ENCODE measurements at regions not wholly inside any gene's neighbourhood (a gene's known extent, or its start where the extent isn't known, plus 50 kb on each side); places are given as distances from the start of the nearest gene placed in this dataset.

DNA sequence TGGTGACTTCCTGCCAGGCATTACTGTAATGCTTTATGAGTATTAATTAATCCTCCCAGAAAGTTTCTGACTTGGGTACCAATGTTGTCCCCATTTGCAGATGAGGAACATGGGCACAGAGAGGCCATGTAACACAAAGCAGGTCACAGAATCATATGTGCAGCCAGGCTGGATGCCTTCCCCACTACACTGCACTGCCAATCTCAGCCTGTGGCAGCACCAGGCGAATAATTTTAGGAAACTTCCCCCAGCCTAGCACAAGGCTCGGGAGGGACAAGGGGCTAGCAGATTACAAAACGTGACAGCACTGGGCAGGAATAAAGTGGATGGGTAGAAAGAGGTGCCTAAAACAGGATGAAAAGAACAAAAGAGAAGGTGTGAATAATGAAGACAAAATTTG is 331.7 kb upstream of the PROX1 start:
- intact Hi-C loops (cut with DNase I) = no loop called here

DNA sequence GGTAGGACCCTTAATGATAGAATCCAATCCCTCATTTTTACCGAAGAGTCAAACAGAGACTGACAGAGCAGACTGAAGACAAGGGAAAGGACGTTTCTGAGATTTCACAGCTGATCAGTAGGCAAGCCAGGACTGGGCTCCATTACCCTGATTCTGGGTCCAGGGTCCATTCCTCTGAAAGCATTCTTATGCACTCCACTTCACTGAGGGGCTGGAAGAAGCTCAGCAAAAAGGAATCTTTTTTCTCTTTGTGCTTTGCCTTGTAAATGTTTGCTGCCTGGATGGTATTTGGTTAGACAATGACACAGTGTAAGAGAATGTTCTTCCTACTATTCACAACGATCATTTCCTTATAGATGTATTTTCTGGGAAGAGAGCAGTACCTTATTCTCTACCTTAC is 331.3 kb upstream of the PROX1 start:
- intact Hi-C loops (cut with DNase I) = no loop called here
- no peak for DNase-seq

More for the DNA sequence above, 331.7 kb upstream of the PROX1 start:
- no peak for DNase-seq

DNA sequence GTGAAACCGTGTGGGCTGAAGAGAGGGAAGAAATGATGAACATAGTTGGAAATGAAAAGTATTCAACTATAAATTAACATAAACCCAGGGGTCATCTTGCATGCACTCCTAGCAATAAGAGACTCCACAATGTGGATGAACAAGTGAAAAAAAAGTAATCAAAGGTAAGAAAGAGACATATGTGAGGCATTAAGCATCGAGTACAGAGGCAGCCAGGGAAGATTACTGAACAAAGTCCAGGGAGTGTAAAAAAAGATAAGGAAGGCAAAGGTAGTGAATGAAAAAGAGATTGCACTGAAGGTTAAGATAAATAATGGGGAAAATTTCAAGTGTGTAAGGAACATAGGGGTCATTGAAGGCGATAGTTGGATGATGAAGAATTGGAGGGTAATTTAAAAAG is 330.8 kb upstream of the PROX1 start:
- no peak for DNase-seq
- intact Hi-C loops (cut with DNase I) = no loop called here

DNA sequence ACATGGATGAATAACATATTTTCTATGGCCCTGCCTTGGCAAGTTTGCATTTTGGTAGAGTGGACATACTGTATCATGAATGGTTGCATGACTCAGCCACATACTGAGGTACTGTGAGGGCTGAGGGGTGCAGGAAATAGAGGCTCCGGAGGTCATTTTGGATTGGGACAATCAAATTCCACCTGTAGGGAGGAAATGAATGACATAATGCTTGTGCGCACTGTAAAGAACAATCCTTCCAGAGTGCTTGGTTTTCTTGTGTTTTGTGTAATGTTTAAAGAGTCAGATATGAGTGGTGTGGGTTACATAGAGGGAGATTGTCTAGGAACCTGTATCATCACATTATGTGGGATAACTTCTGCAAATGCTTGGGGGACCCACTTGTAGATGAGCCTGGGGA is 329.9 kb upstream of the PROX1 start:
- intact Hi-C loops (cut with DNase I) = no loop called here
- no peak for DNase-seq

DNA sequence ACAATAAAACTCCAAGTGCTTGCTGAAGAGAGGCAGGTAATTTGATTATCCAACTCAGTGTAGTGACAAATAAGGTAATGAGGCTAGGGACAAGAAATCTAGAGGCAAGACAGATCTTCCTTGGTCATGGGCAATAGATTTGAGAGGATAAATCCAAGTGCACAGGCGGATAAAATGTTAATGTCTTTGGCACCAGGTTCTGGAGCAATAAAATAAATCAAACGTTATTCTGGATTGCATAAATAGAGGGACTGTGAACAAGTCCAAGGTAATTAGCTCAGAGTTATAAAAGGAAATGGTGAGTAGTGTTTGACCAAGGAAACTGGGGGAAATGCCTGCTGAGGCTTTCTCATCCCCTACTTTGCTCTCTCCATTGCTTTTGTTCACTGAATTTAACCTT is 329.3 kb upstream of the PROX1 start:
- intact Hi-C loops (cut with DNase I) = no loop called here
- no peak for DNase-seq

DNA sequence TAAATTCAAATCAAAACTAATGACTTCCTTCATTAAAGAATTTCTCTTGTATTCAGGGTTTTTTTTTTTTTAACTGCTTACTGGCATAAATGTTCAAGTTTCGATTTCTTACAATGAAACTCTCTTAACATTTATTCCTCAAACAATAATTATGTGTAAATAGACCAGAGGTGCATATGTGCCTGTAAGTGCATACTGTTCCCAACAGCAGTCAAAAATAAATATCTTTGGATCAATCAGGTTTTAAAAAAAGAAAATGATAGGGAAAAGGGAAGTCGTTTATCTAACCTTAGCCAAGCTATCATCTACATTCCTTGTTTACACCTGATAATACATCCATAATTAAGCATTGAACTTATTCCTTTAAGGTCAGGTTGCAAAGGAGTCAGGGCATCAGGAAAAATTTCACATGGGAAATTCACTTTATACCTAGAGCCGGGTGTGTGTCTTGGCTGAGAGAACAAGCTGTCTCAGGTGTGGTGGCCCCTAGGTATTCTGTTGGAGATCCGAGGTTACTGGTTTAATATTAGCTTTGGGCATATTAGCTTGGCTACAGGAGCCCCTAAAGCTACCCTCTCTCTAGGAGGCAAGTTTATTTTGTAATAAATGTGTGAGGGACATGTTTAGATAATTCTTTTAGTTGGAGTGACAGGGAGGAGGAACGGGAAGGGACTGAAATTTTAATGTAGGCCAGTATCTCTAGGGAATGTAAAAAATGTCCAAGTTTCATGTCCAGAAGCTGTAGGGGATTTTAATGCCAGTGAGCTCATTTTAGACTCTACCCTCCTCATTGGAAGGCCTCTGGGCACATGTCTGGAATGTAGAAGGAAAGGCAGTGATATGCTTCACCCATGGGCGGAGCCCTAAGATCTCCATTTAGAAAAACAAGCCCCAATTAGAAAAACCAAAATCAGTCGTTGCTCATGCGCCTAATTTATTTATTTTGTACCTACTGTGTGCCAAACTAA is 327.9 kb upstream of the PROX1 start:
- intact Hi-C loops (cut with DNase I) = no loop called here

DNA sequence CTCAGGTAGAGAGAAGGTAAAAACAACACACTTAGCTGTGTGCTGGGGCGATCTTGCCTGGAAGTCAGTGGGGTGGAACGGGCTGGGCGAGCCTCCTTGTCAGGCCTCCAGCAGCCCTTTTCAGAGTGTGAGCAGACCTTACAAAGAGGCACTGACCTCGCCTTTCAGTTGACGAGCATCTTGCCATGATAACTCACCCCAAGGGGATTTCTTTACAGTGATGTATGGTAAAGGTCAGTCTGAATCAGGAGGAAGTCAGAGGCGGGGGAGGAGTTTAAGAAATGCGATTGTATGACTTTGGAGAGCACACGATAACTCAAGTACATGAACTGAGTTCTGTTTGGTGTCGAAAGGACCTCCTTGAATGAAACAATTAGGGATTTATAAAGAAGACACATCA is 326.5 kb upstream of the PROX1 start:
- intact Hi-C loops (cut with DNase I) = no loop called here
- DNase-seq = no peak

More for the DNA sequence above, 327.9 kb upstream of the PROX1 start:
- DNase-seq = no peak

DNA sequence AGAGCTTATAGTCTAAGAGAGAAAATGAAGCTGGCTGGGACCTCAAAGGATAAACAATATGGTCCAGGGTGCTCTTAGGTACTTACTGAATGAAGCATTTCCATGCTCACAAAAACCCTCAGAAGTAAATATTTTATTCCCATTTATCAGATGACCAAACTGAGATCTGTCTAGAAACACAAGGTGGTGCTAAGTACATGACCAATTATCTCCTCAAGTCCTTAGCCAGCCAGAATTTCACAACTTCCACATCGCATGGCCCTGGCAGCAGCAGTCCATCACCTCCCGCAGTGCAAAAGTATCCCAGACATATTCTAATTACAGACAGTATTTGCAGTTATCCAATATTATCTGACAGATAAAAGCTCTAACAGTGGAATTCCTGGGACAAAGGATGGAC is 321.7 kb upstream of the PROX1 start:
- intact Hi-C loops (cut with DNase I) = no loop called here
- DNase-seq = no peak

DNA sequence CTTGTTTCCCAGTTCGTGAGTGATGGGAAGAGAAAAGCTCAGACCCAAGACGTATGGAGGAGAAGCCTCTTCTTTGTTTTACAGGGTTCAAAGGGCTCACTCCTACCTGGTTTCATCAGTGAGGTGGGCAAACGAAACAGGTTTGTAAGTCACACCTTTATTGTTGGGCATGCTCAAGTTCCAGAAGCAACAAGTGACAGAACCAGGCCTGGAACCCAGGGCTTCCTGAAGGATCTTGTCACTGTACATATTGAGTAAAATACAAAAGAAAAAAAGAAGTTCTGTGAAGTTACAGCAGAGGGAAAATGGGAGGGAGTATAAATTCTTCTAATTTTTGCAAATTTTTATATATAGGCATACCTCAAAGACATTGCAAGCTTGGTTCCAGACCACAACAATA is 320.9 kb upstream of the PROX1 start:
- intact Hi-C loops (cut with DNase I) = no loop called here
- DNase-seq = no peak

DNA sequence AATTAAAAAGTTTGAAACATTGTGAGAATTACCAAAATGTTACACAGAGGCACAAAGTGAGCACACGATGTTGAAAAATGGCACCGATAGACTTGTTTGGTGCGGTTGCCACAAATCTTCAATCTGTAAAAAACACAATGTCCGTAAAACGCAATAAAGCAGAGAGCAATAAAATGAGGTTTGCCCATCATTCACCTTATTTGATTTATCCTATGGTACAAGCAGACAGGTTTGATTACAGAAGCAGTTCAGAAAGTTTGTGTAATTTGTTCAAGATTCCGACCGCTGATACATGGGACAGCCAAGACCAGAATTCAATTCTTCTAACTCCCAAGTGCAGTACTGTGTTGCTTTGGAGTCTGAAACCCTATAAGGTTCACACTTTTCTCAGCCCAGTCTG is 318.3 kb upstream of the PROX1 start:
- intact Hi-C loops (cut with DNase I) = no loop called here
- no peak for DNase-seq

DNA sequence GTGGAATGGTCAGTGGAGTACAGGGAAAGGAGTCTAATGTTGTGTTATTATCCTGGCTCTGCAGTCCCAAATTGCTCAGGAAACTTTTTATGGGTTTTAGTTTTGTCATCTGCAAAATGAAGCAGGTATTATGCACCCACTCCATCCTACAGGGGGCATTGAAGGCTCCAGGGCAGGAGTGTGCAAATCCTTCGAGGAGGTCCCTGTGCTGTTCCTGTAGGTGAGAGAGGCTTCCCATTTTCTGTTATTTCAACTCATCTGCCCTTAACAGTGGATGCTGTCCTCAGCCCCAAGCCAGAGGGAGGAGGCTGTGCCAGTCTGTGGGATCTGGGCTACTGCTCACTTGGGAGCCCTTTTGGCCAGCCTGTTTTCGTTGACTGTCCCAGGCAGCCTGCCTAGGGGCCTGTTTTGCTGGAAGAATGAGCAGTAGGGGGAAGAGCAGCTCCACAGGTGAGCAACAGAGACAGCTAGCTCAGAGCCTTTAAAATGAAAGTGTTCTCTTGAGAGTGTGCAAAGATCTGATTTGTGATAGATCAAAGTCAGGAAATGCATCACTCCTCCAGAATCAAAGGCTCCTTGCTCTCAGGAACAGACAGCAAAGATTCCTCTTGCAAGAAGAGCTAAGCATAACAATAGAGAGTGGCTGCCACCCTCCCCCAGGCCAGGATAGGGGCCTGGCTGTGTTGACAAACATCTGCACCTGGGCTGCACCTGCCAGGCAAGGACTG is 317.6 kb upstream of the PROX1 start:
- intact Hi-C loops (cut with DNase I) = no loop called here
- DNase-seq = no peak

DNA sequence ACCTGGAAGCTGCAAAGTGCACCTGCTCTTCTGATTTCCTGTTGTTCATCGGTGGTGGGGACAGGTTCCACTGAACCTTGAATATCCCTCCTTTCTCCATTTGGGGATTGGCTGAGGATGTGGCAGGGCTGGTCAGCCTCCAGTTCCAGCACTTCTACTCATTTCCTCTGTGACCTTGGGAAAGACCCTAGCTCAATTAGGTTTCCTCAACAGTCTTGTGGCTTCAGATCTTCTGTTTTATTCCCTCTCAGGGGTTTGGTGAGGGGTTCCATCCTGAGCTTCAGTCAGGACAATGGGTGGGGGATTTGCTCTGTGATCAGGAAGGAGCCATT is 317.1 kb upstream of the PROX1 start:
- intact Hi-C loops (cut with DNase I) = no loop called here
- no peak for DNase-seq

DNA sequence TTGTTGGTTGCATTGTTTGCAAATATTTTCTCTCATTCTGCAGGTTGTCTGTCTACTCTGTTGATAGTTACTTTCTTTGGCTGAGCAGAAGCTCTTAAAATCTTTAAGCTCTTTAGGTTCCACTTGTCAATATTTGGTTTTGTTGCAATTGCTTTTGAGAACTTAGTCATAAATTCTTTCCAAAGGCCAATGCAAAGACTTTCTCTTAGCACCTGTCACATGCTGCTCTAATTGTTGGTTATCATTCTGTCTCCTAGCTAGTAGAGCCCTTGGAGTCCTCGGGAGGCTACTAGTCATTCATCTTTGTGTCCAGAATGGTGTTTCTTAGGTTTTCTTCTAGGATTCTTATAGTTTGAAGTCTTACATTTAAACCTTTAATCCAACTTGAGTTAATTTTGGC is 312.7 kb upstream of the PROX1 start:
- intact Hi-C loops (cut with DNase I) = no loop called here
- no peak for DNase-seq

DNA sequence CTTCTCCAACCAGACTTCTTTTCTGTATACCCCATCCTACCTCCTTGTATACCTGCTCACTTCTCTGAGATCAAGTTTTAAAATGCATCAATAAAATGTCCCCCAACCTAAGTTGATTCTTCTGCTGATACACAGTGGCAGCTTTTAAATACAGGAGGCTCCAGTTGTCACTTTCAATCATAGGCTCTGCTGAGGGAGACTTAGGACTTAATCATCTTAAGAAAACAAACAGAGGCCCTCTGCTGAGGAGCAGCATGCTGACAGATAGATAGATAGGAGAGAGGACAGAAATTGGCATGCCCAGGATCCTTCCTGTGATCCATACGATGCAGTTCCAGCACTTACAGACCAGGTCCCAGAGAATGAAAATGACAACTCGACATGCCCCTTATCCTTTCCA is 311.0 kb upstream of the PROX1 start:
- intact Hi-C loops (cut with DNase I) = no loop called here
- DNase-seq = no peak

DNA sequence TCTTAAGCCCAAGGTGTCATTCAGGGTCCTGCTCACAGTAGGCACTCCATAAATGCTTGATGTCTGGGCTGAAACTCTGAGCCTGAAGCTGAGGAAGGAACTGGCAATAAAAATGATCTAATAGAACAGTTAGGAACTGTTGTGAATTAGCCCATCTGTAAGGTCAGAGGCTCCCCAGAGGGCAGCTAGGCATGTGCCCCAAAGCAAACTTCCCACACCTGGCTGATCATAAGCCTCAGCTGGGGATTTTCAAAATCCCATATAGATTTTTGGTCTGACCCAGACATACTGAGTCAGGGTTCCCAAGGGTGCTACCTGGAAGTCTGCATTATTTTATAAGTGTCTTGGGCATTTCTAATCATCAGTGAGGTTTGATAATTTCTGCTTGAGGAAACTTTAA is 309.4 kb upstream of the PROX1 start:
- intact Hi-C loops (cut with DNase I) = no loop called here
- DNase-seq = no peak

DNA sequence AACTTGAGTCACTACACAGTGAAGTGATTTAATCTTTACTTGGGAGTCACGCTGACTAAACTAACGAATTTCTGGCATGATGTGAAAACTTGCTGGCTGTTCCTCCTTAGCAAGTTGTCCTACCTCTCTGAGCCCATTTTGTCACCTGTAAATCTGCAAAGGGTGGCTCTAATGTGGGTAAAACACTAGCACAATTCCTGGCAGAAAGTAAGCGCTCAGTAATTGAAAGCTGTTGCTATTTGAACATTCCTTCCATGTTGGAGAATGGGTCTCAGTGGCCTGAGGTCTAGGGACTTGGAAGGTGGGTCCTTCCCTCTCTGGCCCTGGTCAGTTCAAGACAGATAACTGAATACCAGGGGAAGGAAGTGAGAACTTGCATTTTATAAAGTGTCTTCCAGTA is 309.0 kb upstream of the PROX1 start:
- DNase-seq = no peak
- intact Hi-C loops (cut with DNase I) = no loop called here

DNA sequence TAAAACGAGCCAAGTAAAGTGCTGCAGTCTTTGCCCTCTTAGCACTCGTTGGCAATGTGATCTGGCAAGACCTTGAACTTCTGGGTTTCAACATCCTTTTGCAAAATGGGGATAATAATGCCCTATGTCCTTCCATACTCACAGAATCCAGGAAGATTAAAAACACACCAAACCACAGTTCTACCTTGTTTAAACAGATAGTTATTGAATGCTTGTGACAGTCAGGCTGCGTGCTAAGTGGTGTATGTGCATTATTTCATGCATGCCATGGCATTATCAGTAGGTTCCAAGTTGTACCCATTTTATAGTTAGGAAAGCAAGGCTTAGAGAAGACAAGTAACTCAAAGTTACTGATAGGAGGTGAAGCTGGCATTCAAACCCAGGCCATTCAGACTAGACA is 308.6 kb upstream of the PROX1 start:
- intact Hi-C loops (cut with DNase I) = no loop called here
- DNase-seq = no peak

DNA sequence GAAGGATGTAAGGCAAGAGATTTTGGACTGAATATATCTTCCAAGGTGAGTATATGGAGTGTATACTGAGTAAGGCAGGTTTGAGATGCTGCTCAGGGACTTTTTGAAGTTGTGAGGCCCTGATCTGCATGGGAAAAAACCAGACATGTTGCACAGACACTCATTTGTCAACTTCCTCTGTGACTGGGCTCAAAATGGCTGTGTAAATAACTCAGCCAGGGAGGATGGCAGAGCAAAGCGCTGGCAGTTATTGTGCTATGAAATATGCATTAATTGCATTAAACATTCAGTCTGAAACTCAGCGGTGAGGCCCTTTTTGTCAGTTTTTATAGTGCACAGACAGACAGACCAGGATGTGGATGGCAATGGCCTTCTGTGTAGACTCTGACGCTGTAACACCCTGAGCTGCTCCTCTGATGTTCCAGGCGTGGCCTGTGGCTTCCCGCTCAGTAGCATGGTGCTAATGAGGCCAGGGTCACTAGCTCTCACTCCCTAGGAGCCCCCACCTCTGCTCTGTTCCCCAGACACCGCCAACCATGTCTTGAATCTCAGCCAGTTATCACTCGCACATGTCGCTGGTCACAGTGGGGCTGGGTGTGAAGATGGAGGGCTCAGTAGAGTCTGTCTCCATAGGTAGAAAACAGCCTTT is 307.0 kb upstream of the PROX1 start:
- intact Hi-C loops (cut with DNase I) = no loop called here
- DNase-seq = no peak

DNA sequence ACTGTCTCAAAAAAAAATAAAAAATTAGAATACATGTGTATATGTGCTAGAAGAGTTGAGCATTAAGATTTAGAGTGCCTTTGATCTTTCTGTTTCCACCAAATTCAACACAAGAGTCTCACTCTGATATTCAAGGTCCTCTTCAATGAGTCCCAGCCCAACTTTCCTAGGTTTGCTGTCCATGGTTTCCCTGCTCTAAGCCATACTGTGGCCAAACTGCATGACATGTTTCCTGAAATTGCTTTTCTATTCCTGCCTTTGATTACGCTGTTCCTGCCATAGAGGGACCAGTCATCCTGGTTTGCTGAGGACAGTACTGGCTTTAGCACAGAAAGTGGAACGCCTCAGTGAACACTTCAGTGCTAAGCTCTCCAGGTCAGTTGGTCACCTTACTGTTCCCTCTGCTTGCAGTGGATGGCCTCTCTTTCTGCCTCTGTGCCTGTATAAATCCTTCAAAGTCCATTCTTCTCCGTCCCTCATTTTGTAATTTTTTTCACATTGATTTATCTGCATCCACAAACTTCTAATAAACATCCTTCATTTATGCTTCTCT is 305.9 kb upstream of the PROX1 start:
- intact Hi-C loops (cut with DNase I) = no loop called here
- DNase-seq = no peak

DNA sequence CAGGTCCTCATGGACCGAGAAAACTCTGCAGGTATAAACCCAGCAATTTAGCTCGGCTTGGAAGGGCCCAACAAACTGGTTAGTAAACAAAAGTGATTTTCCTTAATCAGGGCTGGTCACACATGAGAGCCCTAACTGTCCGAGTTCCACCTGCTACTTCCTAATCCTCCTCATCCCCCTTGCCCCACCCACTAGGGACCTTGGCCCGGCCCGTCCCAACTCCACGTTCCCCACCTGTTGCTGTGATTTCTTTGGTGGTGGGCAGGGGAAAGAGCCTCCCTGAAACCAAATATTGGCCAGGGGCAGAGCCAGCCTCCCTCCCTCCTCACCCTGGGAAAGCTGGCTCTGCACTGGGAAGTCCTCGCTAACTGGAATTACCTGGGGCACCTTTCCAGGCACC is 304.2 kb upstream of the PROX1 start:
- DNase-seq = no peak
- intact Hi-C loops (cut with DNase I) = no loop called here
